GM12865 (cell line): ENCODE measurements at regions not wholly inside any gene's neighbourhood (a gene's known extent, or its start where the extent isn't known, plus 50 kb on each side); places are given as distances from the start of the nearest gene placed in this dataset.
A peak's percentile ranks its signal among the peaks of the same experiment; 100 is the strongest.
"Not testable (repeated sequence)": the region's sequence is repeated elsewhere in the genome, so short reads cannot be mapped to it uniquely, and the experiment has no call there.

Experiments
- DNase-seq: peaks from one replicate; pipeline ENCODE4 v3.0.0; 2010; ENCODE audit warnings: low read depth
- H3K4me3 ChIP-seq: 2 replicates; pipeline ENCODE4 v1.5.1; 2011; ENCODE audit warnings: mild to moderate bottlenecking, low read depth, low read length, control low read depth
- CTCF ChIP-seq: IDR thresholded peaks from 2 replicates; pipeline ENCODE4 v1.5.1; 2011; ENCODE audit warnings: low read length, control low read depth, low read depth, inconsistent platforms; ENCODE audit not compliant: insufficient read depth; ENCODE audit errors: missing control alignments

GRCh38 chr9:110126986-110127864, 80.7 kb downstream of the C9orf152 start:
- no peak for TF ChIP-seq CTCF
- H3K4me3 ChIP-seq = no peak overlapping the region
- no peak for DNase-seq

GRCh38 chr9:110128664-110129329, 79.2 kb downstream of the C9orf152 start:
- no peak overlapping the region; the same call in none of the 2 replicates for H3K4me3 ChIP-seq
- TF ChIP-seq CTCF = no peak
- DNase-seq = peak; percentile 80

- no peak overlapping the region; the same call in 1 of the 2 replicates for H3K4me3 ChIP-seq
- TF ChIP-seq CTCF = no peak
- no peak for DNase-seq
Measured at GRCh38 chr9:110129425-110129824, 78.5 kb downstream of the C9orf152 start.

- H3K4me3 ChIP-seq = no peak overlapping the region
- no peak for TF ChIP-seq CTCF
Measured at GRCh38 chr9:110130211-110130610, 77.7 kb downstream of the C9orf152 start.

GRCh38 chr9:110130791-110131416, 77.1 kb downstream of the C9orf152 start:
- no peak overlapping the region for H3K4me3 ChIP-seq
- no peak for TF ChIP-seq CTCF
- DNase-seq = no peak

More at GRCh38 chr9:110130211-110130610, 77.7 kb downstream of the C9orf152 start:
- no peak for DNase-seq

- no peak for DNase-seq
- TF ChIP-seq CTCF = no peak
Measured at GRCh38 chr9:110131499-110131898, 76.5 kb downstream of the C9orf152 start.

GRCh38 chr9:110132531-110132930, 75.4 kb downstream of the C9orf152 start:
- DNase-seq, H3K4me3 ChIP-seq: not testable (repeated sequence)

More at GRCh38 chr9:110131499-110131898, 76.5 kb downstream of the C9orf152 start:
- no peak overlapping the region for H3K4me3 ChIP-seq
